ENCODE measurements at regions not wholly inside any gene's neighbourhood (a gene's known extent, or its start where the extent isn't known, plus 50 kb on each side); places are given as distances from the start of the nearest gene placed in this dataset.

DNA sequence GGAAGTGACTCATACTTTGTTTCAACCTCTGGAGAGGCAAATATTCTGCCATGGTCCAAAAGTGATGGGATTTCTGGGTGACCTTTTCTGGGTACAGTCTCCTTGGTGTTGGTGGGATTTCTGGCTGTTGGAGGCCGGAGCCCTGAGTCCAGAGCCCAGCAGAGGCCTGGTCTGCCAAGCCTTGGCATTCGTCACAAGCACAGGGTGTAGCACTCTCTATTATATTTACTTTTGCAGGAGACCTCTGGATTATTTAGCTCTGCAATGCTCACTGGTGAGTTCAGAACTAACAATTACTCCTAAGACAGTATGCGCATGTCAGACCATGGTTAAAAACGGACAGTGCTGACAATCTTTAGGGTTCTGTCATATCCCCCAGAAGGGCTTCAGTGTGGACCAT, 201.6 kb upstream of the TWIST2 start:
- TF ChIP-seq, protein P1, sequence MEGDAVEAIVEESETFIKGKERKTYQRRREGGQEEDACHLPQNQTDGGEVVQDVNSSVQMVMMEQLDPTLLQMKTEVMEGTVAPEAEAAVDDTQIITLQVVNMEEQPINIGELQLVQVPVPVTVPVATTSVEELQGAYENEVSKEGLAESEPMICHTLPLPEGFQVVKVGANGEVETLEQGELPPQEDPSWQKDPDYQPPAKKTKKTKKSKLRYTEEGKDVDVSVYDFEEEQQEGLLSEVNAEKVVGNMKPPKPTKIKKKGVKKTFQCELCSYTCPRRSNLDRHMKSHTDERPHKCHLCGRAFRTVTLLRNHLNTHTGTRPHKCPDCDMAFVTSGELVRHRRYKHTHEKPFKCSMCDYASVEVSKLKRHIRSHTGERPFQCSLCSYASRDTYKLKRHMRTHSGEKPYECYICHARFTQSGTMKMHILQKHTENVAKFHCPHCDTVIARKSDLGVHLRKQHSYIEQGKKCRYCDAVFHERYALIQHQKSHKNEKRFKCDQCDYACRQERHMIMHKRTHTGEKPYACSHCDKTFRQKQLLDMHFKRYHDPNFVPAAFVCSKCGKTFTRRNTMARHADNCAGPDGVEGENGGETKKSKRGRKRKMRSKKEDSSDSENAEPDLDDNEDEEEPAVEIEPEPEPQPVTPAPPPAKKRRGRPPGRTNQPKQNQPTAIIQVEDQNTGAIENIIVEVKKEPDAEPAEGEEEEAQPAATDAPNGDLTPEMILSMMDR (IDR thresholded peaks at IDR 0.05) = no peak
- no peak for DNase-seq
- peak overlapping the region in 1 of 2 donors; percentile 9 for H3K27ac ChIP-seq
- H3K4me1 ChIP-seq = peaks cover 0 to 29% (median 2%) of the 10 kb centered on the region in 4 donors
- no peaks in the 10 kb centered on the region for H3K36me3 ChIP-seq
- intact Hi-C loops (cut with DNase I; ENCODE audit: low total_unique reads) = no loop called here
- H3K9me3 ChIP-seq = no peaks in the 10 kb centered on the region
- H3K4me3 ChIP-seq = no peak overlapping the region
- no peaks in the 10 kb centered on the region for H3K27me3 ChIP-seq

DNA sequence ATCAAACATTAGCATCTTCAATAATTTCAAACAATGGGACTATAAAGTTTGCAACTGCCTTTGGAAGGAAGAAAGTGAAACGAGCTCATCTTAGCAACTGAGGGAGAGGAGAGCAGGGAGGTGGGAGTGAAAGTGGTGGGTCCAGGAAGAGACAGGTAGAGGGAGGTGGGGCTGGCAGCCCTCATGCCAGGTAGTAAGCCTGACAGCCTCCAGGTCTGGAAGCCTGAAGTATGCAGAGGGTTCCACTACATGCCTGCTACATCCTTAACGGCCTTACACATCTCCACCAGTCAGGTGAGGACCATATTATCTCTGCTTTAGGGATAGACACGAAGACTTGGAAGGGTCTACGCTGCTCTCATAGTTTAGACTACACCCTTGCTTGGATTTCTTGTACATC, 201.1 kb upstream of the TWIST2 start:
- peak overlapping the region in 1 of 2 donors; percentile 9 for H3K27ac ChIP-seq
- peaks cover 0 to 29% (median 2%) of the 10 kb centered on the region in 4 donors for H3K4me1 ChIP-seq
- no peaks in the 10 kb centered on the region for H3K9me3 ChIP-seq
- TF ChIP-seq, protein P1 (IDR thresholded peaks at IDR 0.05) = no peak
- H3K27me3 ChIP-seq = no peaks in the 10 kb centered on the region
- intact Hi-C loops (cut with DNase I; ENCODE audit: low total_unique reads) = no loop called here
- no peak for DNase-seq
- H3K4me3 ChIP-seq = no peak overlapping the region
- no peaks in the 10 kb centered on the region for H3K36me3 ChIP-seq

DNA sequence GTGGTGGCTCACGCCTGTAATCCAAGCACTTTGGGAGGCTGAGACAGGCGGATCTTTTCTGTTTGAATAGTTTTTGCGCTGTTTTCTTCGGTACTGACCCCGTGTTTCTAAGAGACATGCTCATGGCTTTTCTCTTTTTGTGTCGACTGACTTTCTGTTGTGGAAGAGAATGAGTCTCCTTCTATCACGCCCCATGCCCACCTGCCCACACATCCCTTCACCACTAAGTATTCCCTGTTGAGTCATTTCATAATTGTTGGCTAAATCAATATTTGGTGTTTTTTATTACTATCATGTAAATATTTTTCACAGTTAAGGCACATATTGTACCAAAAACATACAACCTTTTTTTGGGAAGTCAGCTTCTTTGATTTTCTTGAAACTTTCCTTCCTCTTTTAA, 198.8 kb upstream of the TWIST2 start:
- TF ChIP-seq, protein P1 (IDR thresholded peaks at IDR 0.05) = no peak
- H3K4me3 ChIP-seq = no peak overlapping the region
- no peak for DNase-seq
- no peaks in the 10 kb centered on the region for H3K27me3 ChIP-seq
- intact Hi-C loops (cut with DNase I; ENCODE audit: low total_unique reads) = no loop called here
- no peak overlapping the region for H3K27ac ChIP-seq
- H3K4me1 ChIP-seq = peaks cover 0 to 24% (median under 1%) of the 10 kb centered on the region in 4 donors
- no peaks in the 10 kb centered on the region for H3K9me3 ChIP-seq
- H3K36me3 ChIP-seq = no peaks in the 10 kb centered on the region

DNA sequence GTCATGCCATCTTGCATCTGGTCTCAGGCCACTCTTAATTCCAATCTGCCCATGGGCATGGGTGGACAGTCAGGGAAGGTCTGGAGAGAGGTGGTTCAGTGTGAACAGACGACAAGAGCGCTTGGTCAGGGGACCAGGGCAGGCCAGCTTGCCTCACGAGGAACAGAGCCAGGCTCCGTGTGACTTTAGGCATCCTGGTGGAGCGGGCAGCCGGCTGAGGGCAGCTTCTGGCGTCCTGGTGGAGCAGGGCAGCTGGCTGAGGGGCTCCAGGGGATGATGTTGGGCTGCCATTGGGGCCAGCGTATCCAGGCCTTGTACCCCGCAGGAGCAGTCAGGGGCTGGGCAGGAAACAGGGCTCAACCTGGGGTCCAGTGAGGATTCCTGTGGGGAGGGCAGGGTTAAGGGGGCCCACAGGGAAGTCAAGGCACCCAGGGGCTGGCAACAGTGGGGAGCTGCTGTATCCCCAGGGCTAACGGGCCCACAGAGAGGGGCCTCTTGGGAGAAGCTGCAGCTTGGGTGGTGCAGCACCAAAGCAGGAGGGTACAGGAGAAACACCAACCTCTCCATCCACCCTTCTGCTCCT, 197.9 kb upstream of the TWIST2 start:
- Histone ChIP-seq H3K27me3 (no peaks in the 10 kb centered on the region), H3K27ac (no peak overlapping the region), H3K4me3 (no peak overlapping the region), H3K36me3 (no peaks in the 10 kb centered on the region), H3K9me3 (no peaks in the 10 kb centered on the region), H3K4me1 (peaks cover 0 to 15% (median 0%) of the 10 kb centered on the region in 4 donors)
- intact Hi-C loops (cut with DNase I; ENCODE audit: low total_unique reads) = no loop called here
- DNase-seq = peak in 1 of 2 donors; percentile 47
- TF ChIP-seq, protein P1 (IDR thresholded peaks at IDR 0.05) = no peak

GRCh38 chr2:238650536-238650935, 197.3 kb upstream of the TWIST2 start:
- Histone ChIP-seq H3K27ac (no peak overlapping the region), H3K9me3 (no peaks in the 10 kb centered on the region), H3K27me3 (no peaks in the 10 kb centered on the region), H3K4me3 (no peak overlapping the region), H3K4me1 (peaks cover 0 to 13% (median 0%) of the 10 kb centered on the region in 4 donors), H3K36me3 (no peaks in the 10 kb centered on the region)
- TF ChIP-seq, protein P1 (IDR thresholded peaks at IDR 0.05) = no peak
- intact Hi-C loops (cut with DNase I; ENCODE audit: low total_unique reads) = no loop called here
- DNase-seq = peak in 1 of 2 donors; percentile 55
